Left cardiac atrium (tissue), 4 donors: ENCODE measurements at regions not wholly inside any gene's neighbourhood (a gene's known extent, or its start where the extent isn't known, plus 50 kb on each side); places are given as distances from the start of the nearest gene placed in this dataset.
A peak's percentile ranks its signal among the peaks of the same experiment; 100 is the strongest.
"Not testable (repeated sequence)": the region's sequence is repeated elsewhere in the genome, so short reads cannot be mapped to it uniquely, and the experiment has no call there.

Source experiments
- ATAC-seq, 2 donors: fragments of 200-7000 bp; cut with Tn5 transposase; one replicate each; pipeline ENCODE4 v1.9.1; 2020; ENCODE audit warnings: mild to moderate bottlenecking in 2 of 2, moderate library complexity in 2 of 2
- DNase-seq: peaks from one replicate; pipeline ENCODE4 v3.0.0-alpha.2; 2020
- intact Hi-C, 2 donors: fragments of 100-400 bp; cut with DNase I; formaldehyde crosslinking; loops; one replicate each; pipeline versions ENCODE4 v1.14.1 to v1.15.1; 2022 to 2023
- donor health status: DM: no; HTN: yes; CAD: no.
- donor health status: DM: no; HTN: yes; CAD: no; lungs with severe emphysema.
- donor health status: DM: yes; HTN: yes; CAD: no.
- donor health status: Dilated cardiomyopathy.

DNA sequence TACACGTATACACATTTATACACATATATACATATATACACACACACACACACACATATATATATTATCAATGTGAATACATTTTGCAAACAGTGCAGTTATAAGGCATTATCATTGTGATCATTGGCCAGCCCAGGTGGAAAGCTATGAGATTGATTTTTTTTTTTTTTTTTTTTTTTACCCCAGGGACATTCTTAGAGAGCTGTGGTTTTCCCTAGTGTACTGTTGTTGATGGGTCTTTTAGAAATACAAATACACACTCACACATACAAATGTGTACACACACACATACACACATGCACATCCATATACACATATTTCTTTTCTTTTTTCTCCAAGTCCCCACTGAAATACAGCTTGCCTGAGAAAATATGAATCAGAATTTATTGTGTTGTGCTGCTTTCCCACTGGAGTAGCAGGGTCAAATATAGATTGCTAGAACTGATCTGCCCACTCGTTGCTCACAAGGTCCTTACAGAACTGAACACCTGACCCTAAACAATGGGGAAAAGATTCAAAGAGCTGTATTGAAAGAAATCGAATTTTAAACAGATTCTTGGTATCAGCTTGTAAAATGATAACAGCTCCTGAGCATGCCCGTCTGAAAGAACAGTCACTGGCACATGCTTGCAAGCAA is 325.6 kb downstream of the OMA1 start:
- ATAC-seq (no peak), DNase-seq (no peak)
- intact Hi-C loops, result no loop called here

DNA sequence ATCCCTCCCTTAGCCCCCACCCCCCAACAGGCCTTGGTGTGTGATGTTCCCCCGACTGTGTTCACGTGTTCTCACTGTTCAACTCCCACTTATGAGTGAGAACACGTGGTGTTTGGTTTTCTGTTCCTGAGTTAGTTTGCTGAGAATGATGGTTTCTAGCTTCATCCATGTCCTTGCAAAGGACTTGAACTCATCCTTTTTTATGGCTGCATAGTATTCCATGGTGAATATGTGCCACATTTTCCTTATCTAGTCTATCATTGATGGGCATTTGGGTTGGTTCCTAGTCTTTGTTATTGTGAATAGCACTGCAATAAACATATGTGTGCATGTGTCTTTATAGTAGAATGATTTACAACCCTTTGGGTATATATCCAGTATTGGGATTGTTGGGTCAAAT is 330.4 kb downstream of the OMA1 start:
- intact Hi-C loops, ATAC-seq, DNase-seq: not testable (repeated sequence)

DNA sequence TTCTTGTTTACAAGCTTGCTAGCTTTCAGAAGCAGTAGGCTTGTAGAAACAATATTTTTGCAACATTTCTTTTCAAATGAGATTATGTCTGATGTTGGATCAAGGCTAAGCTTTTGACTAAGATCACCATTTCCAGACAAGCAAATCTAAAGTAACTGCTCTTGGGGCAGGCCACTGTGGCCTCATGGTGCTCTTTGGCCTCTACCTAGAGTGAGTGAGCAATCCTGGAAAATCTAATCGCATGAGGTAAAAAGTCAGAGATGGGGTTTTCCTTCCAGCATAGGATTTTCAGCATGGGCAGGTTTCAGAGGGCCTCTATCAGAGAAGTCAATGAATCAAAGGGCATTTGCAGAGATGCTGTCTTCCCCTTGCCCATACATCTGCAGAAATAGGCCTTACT is 331.9 kb downstream of the OMA1 start:
- intact Hi-C loops, result no loop called here
- ATAC-seq (no peak), DNase-seq (no peak)

DNA sequence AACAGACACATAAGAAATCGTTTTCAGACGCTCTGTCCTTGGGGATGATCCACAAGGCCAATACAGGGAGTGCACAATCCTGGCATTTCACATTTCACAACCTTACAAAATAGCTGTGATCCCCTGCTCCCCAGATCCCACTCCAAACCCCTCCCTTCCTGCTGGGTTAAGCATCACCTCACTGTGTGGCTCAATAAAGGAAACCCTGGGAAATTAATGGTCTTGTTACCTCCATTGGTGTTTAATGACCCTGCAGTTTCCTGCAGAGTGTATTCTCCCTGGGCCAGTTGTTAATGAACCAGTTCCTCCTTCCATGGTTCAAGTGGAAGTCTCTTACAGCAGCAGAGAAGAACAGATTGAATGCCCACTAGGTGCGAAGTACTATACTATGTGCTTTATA is 334.7 kb downstream of the OMA1 start:
- DNase-seq (no peak), ATAC-seq (no peak)
- intact Hi-C loops, result no loop called here

DNA sequence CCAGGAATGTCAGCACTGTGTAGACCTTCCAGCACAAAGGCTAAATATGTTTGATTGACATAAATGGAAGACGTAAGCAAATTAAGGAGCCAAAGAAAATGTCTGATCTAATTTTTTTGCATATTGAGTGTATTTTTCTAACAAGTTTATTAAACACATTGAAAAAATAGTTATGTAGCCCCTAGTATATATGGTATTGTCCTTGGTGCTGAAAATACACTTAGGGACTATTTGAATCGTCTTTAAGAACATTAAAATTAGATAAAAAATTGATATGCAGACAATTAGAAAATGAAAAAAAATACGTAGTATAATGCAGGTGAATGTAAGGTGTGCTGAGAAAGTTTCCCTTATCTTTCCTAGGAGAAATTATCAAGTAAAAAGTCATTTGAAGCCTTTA is 337.0 kb downstream of the OMA1 start:
- no peak for DNase-seq
- ATAC-seq, result no peak
- intact Hi-C loops, result no loop called here

DNA sequence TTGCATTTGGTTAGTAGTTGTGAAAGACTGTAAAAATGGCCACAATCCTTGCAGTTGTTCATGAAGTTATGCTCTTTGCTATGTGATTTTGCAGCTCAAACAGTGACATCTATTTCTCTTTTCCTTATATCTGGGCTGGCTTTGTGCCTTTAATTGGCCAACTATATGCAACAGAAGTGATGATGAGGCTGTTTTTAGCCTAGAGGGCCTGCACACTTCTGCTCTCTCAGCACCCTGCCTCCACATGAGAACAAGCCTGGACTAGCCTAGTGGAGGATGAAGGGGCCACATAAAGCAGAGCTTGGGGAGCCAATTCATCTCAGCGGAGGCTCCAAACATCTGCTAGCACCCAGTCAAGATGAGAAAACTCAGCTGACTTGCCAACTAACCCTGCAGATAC is 339.8 kb downstream of the OMA1 start:
- DNase-seq (no peak), ATAC-seq (no peak)
- intact Hi-C loops, result no loop called here

DNA sequence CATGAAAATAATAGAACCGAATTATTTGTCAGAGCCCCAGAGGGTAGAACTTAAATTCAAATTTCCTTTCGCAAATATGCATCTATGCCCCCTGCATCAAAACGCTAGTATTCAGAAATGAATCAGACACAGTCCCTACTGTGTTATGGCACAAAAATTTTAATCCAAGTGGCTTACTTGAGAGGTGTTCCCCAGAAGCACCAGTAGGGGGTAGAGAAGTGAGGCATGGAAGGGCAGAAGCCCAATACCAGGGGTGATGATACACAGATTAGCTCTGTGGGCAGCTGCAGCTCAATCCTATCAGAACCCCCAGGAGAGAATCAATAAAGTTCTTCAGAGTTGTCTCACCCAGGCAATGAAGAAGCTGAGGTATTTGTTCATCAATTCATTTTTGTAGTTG is 342.2 kb downstream of the OMA1 start:
- DNase-seq, result no peak
- intact Hi-C loops, result no loop called here

DNA sequence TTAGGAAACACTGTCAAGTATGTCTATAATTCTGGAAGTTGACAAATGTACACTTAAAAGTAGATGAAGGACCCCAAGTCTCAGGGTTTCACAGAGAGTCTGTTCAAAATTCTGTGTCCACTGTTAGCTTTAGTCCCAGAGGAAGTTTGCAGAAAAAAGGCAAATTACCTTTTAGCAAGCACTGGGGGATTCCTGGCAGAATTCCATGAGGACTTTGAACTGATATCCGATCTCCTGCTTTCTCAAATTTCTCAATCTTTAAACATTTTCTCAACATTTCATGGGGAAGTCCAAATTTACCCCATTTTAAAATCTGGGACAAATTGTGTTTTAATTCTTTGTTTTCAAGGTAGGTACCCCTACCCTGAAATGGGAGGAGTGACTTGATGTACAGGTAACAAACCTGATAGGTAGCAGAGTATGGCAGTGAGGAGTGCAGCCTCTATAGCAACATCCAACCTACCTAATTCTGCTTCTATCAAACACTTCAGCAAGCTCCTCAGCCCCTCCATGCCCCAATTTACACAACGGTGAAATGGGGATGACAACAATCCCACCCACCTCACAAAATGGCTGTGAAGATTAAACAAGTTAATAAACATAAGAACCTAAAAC is 344.9 kb downstream of the OMA1 start:
- DNase-seq, result no peak
- intact Hi-C loops, result no loop called here
- no peak for ATAC-seq

More for the DNA sequence above, 342.2 kb downstream of the OMA1 start:
- ATAC-seq, result no peak

DNA sequence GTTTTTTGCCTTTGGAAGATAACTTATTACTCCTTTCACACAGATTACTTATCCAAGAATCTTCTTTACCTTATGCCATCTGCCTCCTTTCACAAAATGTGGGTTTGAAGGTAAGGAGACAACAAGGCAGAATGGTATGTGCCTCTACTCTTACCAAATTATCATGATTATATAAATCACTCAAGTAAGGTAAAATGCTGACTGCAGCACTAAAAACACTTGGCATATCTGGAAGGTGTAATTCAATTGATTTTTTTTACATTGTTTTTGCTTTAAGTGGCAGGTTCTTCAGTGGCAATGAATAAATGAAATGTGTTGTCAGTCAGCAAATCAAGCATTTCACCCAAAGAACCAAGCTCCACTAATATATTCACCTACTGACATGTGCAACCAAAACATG is 346.1 kb downstream of the OMA1 start:
- DNase-seq, result no peak
- intact Hi-C loops, result no loop called here
- ATAC-seq, result no peak

DNA sequence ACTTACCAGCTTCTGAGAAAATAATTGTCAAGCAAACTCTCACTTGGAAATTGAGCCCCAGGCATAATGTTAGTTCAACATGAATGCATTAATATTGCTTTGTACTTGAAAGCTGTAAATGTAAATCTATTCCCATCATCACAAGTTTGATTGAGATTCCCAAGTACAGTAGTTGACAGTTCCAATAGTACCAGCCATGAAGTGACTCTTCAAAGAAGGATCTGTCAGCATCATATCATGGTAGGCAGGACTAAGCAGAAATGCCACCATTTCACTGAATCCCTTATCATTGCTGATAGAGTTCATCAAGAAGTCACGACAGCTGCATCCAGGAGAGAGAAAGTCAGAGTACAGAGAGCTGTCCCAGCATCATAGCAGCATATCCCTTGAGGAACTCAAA is 348.7 kb downstream of the OMA1 start:
- no peak for ATAC-seq
- intact Hi-C loops, result no loop called here

DNA sequence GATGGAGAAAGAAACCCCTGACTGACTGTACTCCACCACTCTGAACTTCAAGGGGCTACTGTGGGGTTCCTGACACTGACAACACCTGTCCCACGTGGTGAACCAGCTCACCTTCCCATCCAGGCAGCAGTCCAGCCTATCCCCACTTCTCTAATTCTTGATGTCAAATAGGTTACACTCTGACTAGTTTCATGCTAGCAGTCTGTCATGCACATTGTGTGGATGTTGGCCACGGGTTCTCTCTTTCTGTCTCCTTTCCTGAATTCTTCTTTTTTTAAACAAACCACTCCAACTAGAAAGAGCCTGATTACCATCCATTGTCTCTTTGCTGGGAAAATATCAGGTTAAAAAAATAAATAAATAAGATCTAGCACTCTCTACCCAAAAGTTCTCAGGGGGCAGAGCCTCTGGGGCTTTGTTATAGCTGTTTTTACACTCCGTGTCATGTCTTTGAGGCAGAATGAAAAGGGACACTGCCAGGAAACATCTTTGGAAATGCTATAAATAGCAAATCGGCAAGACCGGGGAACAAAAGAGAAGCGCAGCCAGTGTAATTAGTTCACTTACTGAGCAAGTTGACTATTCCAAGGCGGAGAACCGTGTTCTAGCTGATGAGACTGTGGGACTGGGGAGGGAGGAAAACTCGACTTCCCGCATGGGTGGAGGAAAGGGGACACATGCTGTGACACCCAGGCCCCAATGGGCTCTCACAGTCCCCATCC is 356.1 kb downstream of the OMA1 start:
- ATAC-seq, result peak in 1 of 2 donors; percentile 55
- no peak for DNase-seq
- intact Hi-C loops, result no loop called here

More for the DNA sequence above, 348.7 kb downstream of the OMA1 start:
- no peak for DNase-seq

DNA sequence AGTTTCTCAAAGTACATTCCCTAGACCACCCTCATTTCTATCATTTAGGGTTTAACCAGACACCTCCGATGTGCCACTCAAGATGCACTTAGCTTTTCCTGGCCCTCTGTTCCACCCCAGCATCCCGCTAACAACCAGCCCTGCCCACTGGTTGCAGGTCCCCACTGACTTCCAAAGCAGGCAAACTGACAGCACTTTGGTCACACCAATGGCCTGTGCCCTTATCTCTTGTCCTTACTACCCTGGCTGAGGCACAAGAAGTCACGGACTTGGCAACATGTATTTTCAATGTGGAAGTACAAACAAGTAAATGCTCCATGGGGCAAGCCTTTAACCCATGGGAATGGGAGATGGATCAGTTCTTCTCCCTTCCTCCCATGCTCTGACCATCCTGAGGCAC is 357.1 kb downstream of the OMA1 start:
- DNase-seq (peak; percentile 23), ATAC-seq (peak in 1 of 2 donors; percentile 90)
- intact Hi-C loops, result no loop called here

DNA sequence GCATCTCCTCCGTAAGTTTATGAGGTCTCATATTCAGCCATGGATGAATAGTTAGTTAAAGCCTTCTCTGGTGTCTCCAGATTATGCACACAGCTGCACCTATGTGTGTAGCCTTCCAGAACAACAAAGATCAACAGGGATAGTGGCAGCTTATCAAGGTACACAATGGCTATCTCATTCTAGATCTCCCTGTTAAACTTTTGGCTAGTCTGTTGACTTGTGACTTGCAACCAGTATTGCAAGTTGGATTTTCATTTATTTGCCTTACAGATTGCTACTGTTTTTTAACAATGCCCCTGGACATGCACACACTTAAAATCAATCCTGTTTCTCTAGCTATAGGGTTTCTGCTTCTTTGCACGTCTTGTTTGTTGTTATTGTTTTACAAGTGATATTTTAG is 363.2 kb downstream of the OMA1 start:
- intact Hi-C loops, result no loop called here
- no peak for DNase-seq
- no peak for ATAC-seq

DNA sequence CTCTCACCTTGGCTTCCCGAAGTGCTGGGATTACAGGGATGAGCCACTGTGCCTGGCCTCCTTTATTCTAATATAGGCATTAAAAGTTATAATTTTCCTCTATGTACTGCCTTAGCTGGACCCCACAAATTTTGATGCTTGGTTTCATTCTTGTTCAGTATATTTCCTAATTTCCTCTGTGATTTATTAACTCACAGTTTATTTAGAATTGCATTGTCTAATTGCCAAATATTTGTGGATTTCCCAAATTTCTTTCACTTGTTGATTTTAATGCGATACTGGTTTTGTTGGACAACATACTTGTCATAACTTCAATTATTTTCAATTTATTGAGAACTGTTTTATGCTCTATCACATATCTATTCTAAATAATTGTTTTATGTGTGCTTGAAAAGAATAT is 366.0 kb downstream of the OMA1 start:
- DNase-seq (no peak), ATAC-seq (no peak)
- intact Hi-C loops, result no loop called here

DNA sequence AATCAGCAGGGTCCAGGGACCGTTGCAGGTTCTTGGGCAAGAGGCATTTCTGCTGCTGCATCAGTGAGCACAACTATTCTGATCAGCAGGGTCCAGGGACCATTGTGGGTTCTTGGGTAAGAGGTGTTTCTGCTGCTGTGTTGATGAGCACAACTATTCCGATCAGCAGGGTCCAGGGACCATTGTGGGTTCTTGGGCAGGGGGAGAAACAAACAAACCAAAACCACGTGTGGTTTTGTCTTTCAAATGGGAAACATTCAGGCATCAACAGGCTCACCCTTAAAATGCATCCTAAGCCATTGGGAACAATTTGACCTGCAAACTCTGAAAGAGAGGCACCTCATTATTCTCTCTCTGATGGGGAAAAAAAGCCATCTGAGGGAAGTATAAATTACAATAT is 377.4 kb downstream of the OMA1 start:
- intact Hi-C loops, DNase-seq, ATAC-seq: not testable (repeated sequence)

DNA sequence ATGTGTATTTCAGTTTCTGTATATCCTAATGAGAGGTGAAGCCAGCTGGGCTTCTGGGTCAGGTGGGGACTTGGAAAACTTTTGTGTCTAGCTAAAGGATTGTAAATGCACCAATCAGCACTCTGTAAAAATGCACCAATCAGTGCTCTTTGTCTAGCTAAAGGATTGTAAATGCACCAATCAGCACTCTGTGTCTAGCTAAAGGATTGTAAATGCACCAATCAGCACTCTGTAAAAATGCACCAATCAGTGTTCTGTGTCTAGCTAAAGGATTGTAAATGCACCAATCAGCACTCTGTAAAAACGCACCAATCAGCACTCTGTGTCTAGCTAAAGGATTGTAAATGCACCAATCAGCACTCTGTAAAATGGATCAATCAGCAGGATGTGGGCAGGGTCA is 379.4 kb downstream of the OMA1 start:
- DNase-seq, ATAC-seq, intact Hi-C loops: not testable (repeated sequence)

DNA sequence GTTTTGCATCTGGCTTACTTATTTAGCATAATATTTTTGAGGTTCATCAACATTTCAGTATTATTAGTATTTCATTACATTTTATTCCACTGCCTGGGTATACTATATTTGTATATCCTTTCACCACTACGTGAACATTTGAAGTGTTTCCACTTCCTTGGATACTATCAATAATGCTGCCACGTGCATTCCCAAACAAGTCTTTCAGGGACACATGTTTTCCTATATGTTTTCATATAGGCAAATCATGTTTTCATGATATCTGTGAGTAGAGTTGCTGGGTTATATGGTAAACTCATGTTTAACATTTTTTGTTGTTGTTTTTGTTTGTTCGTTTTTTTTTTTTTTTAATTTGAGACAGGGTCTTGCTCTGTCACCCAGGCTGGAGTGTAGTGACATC is 380.1 kb downstream of the OMA1 start:
- intact Hi-C loops, result no loop called here
- no peak for DNase-seq
- ATAC-seq, result no peak

DNA sequence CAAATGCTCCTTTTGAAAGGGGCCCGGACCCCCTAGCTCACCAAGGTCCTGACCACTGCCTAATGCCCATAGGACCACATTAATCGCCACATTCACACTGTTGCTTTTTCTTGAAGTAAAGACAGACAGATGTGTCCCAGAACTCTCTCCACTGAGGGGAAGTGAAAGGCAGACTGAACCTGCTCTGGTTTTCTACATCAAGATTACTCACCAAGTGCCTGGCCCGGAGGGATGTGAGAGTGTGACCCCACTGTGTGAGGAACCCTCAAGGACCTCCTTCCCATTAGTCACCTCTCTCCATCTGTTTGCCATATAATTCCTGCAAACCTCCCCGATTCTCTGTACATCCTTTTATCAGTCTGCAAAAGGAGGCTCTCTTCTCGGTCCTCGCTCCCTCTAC is 381.5 kb downstream of the OMA1 start:
- ATAC-seq, result no peak
- intact Hi-C loops, result no loop called here

DNA sequence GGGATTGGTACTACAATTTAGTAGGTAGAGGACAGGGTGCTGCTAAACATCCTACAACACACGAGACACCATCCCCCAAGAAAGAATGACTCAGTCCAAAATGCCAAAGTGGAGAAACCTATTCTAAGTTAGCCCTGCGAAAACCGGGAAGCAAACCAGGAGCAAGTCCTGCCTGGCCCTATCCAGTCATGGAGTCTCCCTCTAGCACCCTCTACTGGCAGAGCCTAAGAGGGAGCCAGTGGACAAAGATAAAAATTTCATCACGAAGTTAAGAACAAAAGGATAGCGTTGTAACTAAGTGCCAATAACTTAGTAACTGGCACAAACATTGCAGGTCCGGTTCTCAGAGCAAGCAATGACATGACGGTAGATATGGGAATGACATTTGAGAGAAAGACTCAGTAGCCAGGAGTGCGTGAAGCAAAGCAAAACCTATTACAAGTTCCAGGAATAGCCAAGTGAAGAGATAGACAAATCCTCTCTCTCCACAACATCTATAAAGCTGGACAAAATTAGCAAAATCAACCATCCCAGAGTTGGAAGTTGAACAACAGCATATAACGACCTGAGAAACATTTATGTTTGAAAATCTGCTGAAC is 383.5 kb downstream of the OMA1 start:
- ATAC-seq, result peak; percentile 88 to 93
- intact Hi-C loops, result no loop called here
- peak; percentile 59 for DNase-seq

More for the DNA sequence above, 381.5 kb downstream of the OMA1 start:
- no peak for DNase-seq

DNA sequence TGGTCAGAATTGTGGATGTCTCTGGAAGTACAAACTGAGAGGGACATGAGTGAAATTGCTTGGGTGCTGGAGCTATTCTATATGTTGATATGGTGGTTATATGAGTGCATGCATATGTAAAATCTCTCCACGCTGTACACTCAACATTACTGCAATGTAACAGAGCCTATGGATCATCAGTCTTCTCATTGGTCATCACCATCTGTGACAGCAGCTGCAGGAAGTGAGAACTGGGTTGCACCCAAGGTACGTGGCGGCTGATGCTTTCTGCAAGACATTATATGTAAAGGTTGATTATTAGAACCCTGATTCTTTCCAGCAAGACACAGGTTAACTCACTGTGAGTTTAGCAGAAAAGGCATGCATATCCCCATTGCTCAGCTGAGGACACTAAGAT is 387.1 kb downstream of the OMA1 start:
- no peak for DNase-seq
- intact Hi-C loops, result loop anchor here in 1 of 2 donors (10.0 kb wide), 1 partner anchor 1325 kb away; no protein-coding TSS in a partner anchor
- ATAC-seq, result no peak
